AG09309 (cell line): ENCODE measurements at regions not wholly inside any gene's neighbourhood (a gene's known extent, or its start where the extent isn't known, plus 50 kb on each side); places are given as distances from the start of the nearest gene placed in this dataset.

ENCODE experiments used
- DNase-seq: peaks from one replicate; pipeline ENCODE4 v3.0.0-alpha.2; 2010; ENCODE audit warnings: low read depth
- H3K4me3 ChIP-seq: 2 replicates; pipeline ENCODE4 v1.5.1; 2011; ENCODE audit warnings: mild to moderate bottlenecking, low read depth, low read length, moderate library complexity; ENCODE audit not compliant: control insufficient read depth
- TF ChIP-seq, protein P1 (sequence below): IDR thresholded peaks from 2 replicates; pipeline ENCODE4 v1.5.1; 2011; ENCODE audit warnings: mild to moderate bottlenecking, low read depth, low read length, inconsistent platforms; ENCODE audit not compliant: insufficient read depth, control insufficient read depth; ENCODE audit errors: missing control alignments

DNA sequence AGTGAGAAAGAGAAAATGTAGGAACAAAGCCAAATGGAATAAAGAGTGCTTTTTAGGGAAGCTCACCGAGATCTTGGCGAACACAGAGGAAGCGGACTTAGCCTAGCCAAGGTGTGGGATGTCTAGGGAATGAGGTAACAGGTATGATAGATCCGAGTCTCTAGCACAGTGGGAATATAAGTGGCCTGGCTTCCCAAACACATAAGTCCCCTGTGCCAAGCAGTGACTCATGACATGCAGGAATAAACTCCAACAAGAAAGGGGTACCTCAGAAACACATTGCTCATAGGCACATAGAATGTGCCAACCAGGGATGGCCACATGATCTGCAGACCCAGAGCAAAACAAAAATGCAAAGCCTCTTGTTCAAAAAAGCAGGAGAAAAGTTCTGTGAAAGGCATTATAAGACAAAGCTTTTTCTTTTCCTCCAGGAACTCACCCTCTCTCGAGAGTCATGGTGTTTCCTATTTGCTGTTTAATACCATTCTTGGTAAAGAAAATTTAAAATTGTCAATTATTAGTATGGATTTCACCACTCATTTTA is 542.5 kb downstream of the GATA3 start:
- H3K4me3 ChIP-seq, result no peak overlapping the region
- TF ChIP-seq, protein P1, sequence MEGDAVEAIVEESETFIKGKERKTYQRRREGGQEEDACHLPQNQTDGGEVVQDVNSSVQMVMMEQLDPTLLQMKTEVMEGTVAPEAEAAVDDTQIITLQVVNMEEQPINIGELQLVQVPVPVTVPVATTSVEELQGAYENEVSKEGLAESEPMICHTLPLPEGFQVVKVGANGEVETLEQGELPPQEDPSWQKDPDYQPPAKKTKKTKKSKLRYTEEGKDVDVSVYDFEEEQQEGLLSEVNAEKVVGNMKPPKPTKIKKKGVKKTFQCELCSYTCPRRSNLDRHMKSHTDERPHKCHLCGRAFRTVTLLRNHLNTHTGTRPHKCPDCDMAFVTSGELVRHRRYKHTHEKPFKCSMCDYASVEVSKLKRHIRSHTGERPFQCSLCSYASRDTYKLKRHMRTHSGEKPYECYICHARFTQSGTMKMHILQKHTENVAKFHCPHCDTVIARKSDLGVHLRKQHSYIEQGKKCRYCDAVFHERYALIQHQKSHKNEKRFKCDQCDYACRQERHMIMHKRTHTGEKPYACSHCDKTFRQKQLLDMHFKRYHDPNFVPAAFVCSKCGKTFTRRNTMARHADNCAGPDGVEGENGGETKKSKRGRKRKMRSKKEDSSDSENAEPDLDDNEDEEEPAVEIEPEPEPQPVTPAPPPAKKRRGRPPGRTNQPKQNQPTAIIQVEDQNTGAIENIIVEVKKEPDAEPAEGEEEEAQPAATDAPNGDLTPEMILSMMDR, result no peak
- no peak for DNase-seq

DNA sequence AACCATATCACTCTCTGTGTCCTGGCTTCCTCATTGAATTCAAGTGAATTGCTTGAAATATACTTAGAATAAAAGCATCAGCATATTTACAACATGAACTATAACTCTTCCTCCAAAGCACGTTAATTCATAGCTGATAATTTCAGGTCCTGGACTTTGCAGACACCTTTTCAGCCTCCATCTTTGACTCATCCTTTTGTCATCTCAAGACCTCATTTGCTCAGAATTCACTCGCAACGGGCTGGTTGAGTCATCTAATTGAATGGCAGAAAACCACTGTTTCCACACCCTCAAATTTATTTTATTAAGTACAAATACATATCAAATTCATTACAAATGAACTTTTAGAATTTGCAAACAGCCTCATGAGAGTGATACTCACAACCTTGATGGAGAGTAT is 545.7 kb downstream of the GATA3 start:
- H3K4me3 ChIP-seq, result no peak overlapping the region
- DNase-seq, result no peak
- TF ChIP-seq, protein P1, result no peak

DNA sequence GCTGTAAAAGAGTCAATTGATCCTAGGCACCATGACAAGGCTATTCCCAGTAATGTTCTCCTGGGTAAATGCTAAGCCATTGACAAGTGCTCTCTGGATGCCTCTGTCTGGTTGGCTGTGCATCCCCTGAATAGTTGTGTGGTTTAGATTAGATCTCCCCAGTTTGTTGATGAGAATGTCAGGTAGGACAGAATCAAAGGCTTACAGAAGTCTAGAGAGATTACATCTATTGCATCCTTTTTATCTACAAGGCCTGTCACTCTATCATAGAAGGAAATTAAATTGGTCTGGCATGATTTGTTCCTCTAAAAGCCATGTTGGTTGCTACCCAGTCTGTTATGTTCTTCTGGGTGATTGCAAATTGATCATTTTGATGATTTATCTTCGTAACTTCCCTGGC is 548.3 kb downstream of the GATA3 start:
- TF ChIP-seq, protein P1, result no peak
- no peak overlapping the region for H3K4me3 ChIP-seq
- DNase-seq, result no peak

DNA sequence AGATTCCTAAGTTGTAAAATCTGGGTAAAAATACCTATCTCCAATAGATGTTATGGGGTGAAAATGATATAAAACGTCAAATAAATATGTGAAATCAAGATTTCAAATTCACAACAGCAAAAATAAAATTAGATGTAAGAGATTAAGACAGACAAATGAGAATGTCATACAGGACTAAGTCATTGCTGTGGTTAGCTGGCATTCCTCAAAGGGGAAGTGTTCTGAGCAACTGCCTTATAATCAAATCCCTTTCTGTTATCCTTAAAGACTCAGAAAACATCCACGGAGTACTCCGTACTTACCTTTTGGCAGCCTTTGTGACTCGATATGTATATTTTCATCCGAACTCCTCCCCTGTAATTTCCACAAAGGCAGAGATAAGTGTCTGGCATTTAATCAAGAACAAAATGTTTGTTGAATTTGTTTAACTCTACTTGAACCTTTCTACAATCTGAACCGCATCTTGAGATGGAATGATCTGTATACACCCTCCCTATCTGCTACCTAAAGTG is 559.6 kb downstream of the GATA3 start:
- DNase-seq, result no peak

DNA sequence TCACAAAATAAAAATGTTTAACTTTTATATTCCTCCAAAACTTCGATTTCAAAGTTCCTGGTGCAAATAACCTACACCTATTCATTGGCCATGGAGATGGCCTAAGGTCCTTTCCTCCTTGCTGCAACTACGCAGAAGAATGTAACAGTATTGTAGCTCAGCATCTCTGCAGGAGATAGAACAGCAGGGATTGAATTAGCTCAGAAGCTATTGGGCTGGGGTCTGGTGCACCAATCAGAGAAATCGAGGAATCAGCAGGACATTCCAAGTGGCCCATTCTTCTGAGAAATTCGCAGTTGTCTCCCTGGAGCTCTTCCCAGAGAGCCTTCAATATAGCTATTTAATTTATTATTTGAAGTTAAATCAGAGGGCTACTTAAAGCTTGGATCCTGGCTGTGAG is 560.6 kb downstream of the GATA3 start:
- DNase-seq, result no peak
- no peak overlapping the region for H3K4me3 ChIP-seq
- TF ChIP-seq, protein P1, result no peak

More for the DNA sequence above, 559.6 kb downstream of the GATA3 start:
- TF ChIP-seq, protein P1, result no peak
- H3K4me3 ChIP-seq, result no peak overlapping the region

DNA sequence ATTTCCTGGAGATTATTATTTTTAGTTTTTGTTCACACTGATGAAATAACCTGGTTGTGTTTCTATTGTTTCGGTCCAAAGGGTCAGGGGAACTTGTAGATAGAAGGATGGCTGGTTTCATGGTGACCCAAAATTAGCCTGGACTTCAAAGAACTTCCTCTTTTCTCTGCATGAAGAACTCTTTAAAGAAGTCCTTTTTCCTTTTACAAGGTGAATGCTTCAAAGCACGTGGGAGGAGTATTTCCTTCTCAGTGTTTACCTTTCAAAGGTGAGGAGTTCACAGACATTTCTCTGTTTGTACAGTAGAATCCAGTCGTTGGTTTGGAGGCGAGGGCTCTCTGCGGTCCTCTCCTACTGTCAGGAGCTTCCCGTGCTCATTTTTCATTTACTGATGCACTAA is 561.7 kb downstream of the GATA3 start:
- TF ChIP-seq, protein P1, result no peak
- no peak for DNase-seq
- no peak overlapping the region for H3K4me3 ChIP-seq

DNA sequence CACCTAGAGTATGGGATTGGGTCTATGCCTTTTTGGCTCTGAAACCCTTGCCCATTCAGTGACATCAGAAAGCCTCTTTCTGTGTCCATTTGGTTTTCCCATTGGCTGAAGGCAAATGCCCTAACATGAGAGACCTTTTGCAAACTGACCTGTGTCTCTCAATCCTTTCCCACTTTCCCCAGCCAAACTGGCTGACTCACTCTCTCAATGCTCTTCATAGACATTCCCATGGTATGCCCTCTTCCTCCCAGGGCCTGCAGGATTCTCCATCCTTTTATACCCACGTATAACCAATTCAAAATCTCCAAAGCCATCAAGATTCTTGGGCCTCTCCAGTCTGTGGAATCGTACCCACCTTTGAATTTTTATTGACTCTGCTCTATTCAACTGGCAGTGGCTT is 563.3 kb downstream of the GATA3 start:
- no peak for DNase-seq
- TF ChIP-seq, protein P1, result no peak
- H3K4me3 ChIP-seq, result no peak overlapping the region
